Type B pancreatic cell (in vitro differentiated cells): ENCODE measurements at regions not wholly inside any gene's neighbourhood (a gene's known extent, or its start where the extent isn't known, plus 50 kb on each side); places are given as distances from the start of the nearest gene placed in this dataset.

Experiments used
- DNase-seq: peaks from one replicate; pipeline ENCODE4 v3.0.0; 2021; ENCODE audit warnings: mixed read lengths; ENCODE audit not compliant: unreplicated experiment; ENCODE audit errors: extremely low spot score
- H3K27ac Mint-ChIP-seq: 2 replicates; pipeline ENCODE4 v1.8.0; 2021; ENCODE audit warnings: mild to moderate bottlenecking, mixed read lengths
- H3K27me3 Mint-ChIP-seq: 2 replicates; pipeline ENCODE4 v1.8.0; 2021; ENCODE audit warnings: mixed read lengths
- H3K36me3 Mint-ChIP-seq: 2 replicates; pipeline ENCODE4 v1.8.0; 2021; ENCODE audit warnings: mixed read lengths
- H3K4me1 Mint-ChIP-seq: one replicate; pipeline ENCODE4 v1.8.0; 2021; ENCODE audit warnings: mixed read lengths; ENCODE audit not compliant: unreplicated experiment
- H3K4me3 Mint-ChIP-seq: 2 replicates; pipeline ENCODE4 v1.8.0; 2021; ENCODE audit warnings: mild to moderate bottlenecking, mixed read lengths
- H3K9me3 Mint-ChIP-seq: 2 replicates; pipeline ENCODE4 v1.8.0; 2021; ENCODE audit warnings: mixed read lengths
- CTCF ChIP-seq: fragments of 200-600 bp; sonication (generic); conservative IDR thresholded peaks from 2 replicates; pipeline ENCODE4 v1.5.0; 2021; ENCODE audit warnings: antibody characterized with exemption, mild to moderate bottlenecking

- Mint-ChIP-seq H3K9me3 (peaks cover 7% of the 10 kb centered on the region), H3K4me3 (peak overlapping the region; percentile 57), H3K4me1 (peaks cover 20% of the 10 kb centered on the region), H3K27me3 (no peaks in the 10 kb centered on the region), H3K36me3 (peaks cover 5% of the 10 kb centered on the region), H3K27ac (peak overlapping the region; percentile 75)
- DNase-seq: no peak
- TF ChIP-seq CTCF: no peak
Observed at GRCh38 chr13:37919329-37919880, 49.8 kb upstream of the TRPC4 start.
